Stomach (tissue), 8 donors: ENCODE measurements at regions not wholly inside any gene's neighbourhood (a gene's known extent, or its start where the extent isn't known, plus 50 kb on each side); places are given as distances from the start of the nearest gene placed in this dataset.

ENCODE experiments used
- DNase-seq, 2 donors: peaks; one replicate each; pipeline versions ENCODE4 v3.0.0 to v3.0.0-alpha.2; 2013 to 2019
- H3K27ac ChIP-seq, 5 donors: fragments of 200-600 bp in 4 of 5; sonication (generic) in 4 of 5; one replicate each; pipeline ENCODE4 v1.5.1; 2013 to 2019; ENCODE audit warnings: mild to moderate bottlenecking in 1 of 5, moderate library complexity in 1 of 5
- H3K27me3 ChIP-seq, 3 donors: fragments of 200-600 bp; sonication (generic); one replicate each; pipeline ENCODE4 v1.5.1; 2017 to 2019; ENCODE audit warnings: mixed run types in 1 of 3
- H3K36me3 ChIP-seq, 4 donors: fragments of 200-600 bp; sonication (generic); 1 replicate in 3 of 4; 2 replicates in 1 of 4; pipeline ENCODE4 v1.5.1; 2016 to 2019
- H3K4me1 ChIP-seq, 4 donors: fragments of 200-600 bp; sonication (generic); one replicate each; pipeline ENCODE4 v1.5.1; 2016 to 2019
- H3K4me3 ChIP-seq, 4 donors: fragments of 200-600 bp; sonication (generic) in 3 of 4; one replicate each; pipeline ENCODE4 v1.5.1; 2016 to 2019; ENCODE audit warnings: mild to moderate bottlenecking in 1 of 4
- H3K9me3 ChIP-seq, 4 donors: fragments of 200-600 bp; sonication (generic); one replicate each; pipeline ENCODE4 v1.5.1; 2016 to 2019
- EP300 ChIP-seq: sonication (generic); formaldehyde crosslinking; IDR thresholded peaks from one replicate; pipeline ENCODE4 v1.6.1; 2017; ENCODE audit warnings: antibody characterized with exemption
- POLR2A ChIP-seq, 4 donors: fragments of 450-650 bp; IDR thresholded peaks; one replicate each; pipeline ENCODE4 v1.6.1; 2016; ENCODE audit warnings: antibody characterized with exemption in 4 of 4, control low read depth in 2 of 4, mild to moderate bottlenecking in 1 of 4, moderate library complexity in 1 of 4
- POLR2AphosphoS5 ChIP-seq, 3 donors: sonication (generic); formaldehyde crosslinking; IDR thresholded peaks; one replicate each; pipeline ENCODE4 v1.6.1; 2016; ENCODE audit warnings: antibody characterized with exemption in 3 of 3
- WGBS, 5 donors: extraction: QIAGEN DNeasy Blood & Tissue Kit in 3 of 5; methylation state at CpG; one replicate each; pipeline versions ENCODE4 v1.1.5 to v1.1.7; 2013 to 2018; 5-methylcytosine and 5-hydroxymethylcytosine counted together
- intact Hi-C: fragments of 100-400 bp; cut with DNase I; formaldehyde crosslinking; loops from one replicate; pipeline ENCODE4 v1.15.1; 2023; ENCODE audit warnings: low total_unique reads
- TF ChIP-seq, protein P1 (sequence below), 7 experiments: fragments of 450-650 bp in 4 of 7; fragments of 200-600 bp in 3 of 7; sonication (generic) in 3 of 7; IDR thresholded peaks; one replicate each; pipeline ENCODE4 v1.5.1; 2016 to 2019; ENCODE audit warnings: antibody characterized with exemption in 7 of 7, control low read depth in 2 of 7, mild to moderate bottlenecking in 1 of 7
- donor health status: healthy with polysubstance abuse.
- donor health status: Bipolar disorder and iron deficiency.
- donor health status: healthy.

GRCh38 chr14:103206023-103206481 lies 82.8 kb downstream of the TNFAIP2 start:
- H3K9me3 ChIP-seq: peaks cover 16 to 47% (median 19%) of the 10 kb centered on the region in 4 donors
- H3K27me3 ChIP-seq: peaks cover 0 to 24% (median 18%) of the 10 kb centered on the region in 3 donors
- peaks cover 4 to 17% (median 12%) of the 10 kb centered on the region in 4 donors for H3K4me1 ChIP-seq
- no peaks in the 10 kb centered on the region for H3K36me3 ChIP-seq
- TF ChIP-seq, protein P1, sequence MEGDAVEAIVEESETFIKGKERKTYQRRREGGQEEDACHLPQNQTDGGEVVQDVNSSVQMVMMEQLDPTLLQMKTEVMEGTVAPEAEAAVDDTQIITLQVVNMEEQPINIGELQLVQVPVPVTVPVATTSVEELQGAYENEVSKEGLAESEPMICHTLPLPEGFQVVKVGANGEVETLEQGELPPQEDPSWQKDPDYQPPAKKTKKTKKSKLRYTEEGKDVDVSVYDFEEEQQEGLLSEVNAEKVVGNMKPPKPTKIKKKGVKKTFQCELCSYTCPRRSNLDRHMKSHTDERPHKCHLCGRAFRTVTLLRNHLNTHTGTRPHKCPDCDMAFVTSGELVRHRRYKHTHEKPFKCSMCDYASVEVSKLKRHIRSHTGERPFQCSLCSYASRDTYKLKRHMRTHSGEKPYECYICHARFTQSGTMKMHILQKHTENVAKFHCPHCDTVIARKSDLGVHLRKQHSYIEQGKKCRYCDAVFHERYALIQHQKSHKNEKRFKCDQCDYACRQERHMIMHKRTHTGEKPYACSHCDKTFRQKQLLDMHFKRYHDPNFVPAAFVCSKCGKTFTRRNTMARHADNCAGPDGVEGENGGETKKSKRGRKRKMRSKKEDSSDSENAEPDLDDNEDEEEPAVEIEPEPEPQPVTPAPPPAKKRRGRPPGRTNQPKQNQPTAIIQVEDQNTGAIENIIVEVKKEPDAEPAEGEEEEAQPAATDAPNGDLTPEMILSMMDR (IDR thresholded peaks at IDR 0.05): no peak
- TF ChIP-seq EP300 (no peak), POLR2AphosphoS5 (IDR thresholded peaks at IDR 0.05) (no peak), POLR2A (IDR thresholded peaks at IDR 0.05) (no peak)
- DNase-seq: no peak
- H3K27ac ChIP-seq: peak overlapping the region; percentile 4 to 90 (median 87)
- intact Hi-C loops: no loop called here
- H3K4me3 ChIP-seq: peak overlapping the region in 3 of 4 donors; percentile 44 to 51 (median 46)
- 78 to 90% (median 85%) methylated on average over 4 of the region's 4 CpGs for WGBS, 5 donors

GRCh38 chr14:103206836-103207387 lies 83.7 kb downstream of the TNFAIP2 start:
- Histone ChIP-seq H3K27ac (peak overlapping the region; percentile 57 to 90 (median 87)), H3K4me3 (peak overlapping the region; percentile 44 to 51 (median 48)), H3K36me3 (no peaks in the 10 kb centered on the region), H3K27me3 (peaks cover 0 to 24% (median 18%) of the 10 kb centered on the region in 3 donors), H3K4me1 (peaks cover 4 to 17% (median 12%) of the 10 kb centered on the region in 4 donors), H3K9me3 (peaks cover 16 to 41% (median 19%) of the 10 kb centered on the region in 4 donors)
- TF ChIP-seq, protein P1 (IDR thresholded peaks at IDR 0.05): no peak
- no peak for TF ChIP-seq POLR2AphosphoS5 (IDR thresholded peaks at IDR 0.05)
- TF ChIP-seq EP300: no peak
- no peak for TF ChIP-seq POLR2A (IDR thresholded peaks at IDR 0.05)
- WGBS, 5 donors: 20 to 29% (median 21%) methylated on average over 22 to 27 of the region's 27 CpGs
- peak; percentile 51 to 85 for DNase-seq
- intact Hi-C loops: no loop called here

- Histone ChIP-seq H3K9me3 (peaks cover 16 to 38% (median 19%) of the 10 kb centered on the region in 4 donors), H3K4me3 (peak overlapping the region; percentile 44 to 51 (median 48)), H3K27ac (peak overlapping the region; percentile 57 to 90 (median 87)), H3K27me3 (peaks cover 0 to 24% (median 18%) of the 10 kb centered on the region in 3 donors), H3K4me1 (peaks cover 4 to 17% (median 12%) of the 10 kb centered on the region in 4 donors), H3K36me3 (no peaks in the 10 kb centered on the region)
- no peak for TF ChIP-seq EP300
- peak in 2 of 3 donors; percentile 8 to 27 for TF ChIP-seq POLR2AphosphoS5 (IDR thresholded peaks at IDR 0.05)
- peak; percentile 39 to 72 for DNase-seq
- intact Hi-C loops: no loop called here
- WGBS, 5 donors: 3 to 32% (median 10%) methylated on average over 10 to 80 of the region's 80 CpGs
These were observed 84.3 kb downstream of the TNFAIP2 start for GRCh38 chr14:103207388-103208072.

DNA sequence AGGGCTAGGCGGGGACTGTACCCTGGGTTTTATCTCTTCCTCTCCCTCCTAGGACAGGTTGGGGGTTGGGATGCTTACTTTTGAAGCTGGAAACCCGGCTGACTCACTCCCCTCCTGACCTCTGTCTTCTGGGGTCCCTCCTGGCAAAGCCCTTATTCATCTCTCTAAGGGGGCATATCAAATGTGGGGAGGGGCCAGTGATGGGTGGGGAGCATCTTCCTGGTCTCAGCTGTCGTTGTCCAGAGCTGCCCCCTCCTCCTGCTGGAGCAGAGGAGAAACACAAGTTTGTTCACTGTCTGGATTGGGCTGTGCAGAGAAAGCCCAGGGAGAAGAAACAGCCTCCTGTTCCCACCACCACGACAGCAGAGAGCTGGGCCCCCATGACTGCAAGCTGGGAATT lies 85.8 kb downstream of the TNFAIP2 start:
- H3K4me1 ChIP-seq: peaks cover 4 to 17% (median 12%) of the 10 kb centered on the region in 4 donors
- intact Hi-C loops: no loop called here
- TF ChIP-seq POLR2AphosphoS5 (IDR thresholded peaks at IDR 0.05): no peak
- H3K4me3 ChIP-seq: peak overlapping the region in 2 of 4 donors; percentile 3 to 7
- H3K27me3 ChIP-seq: peaks cover 0 to 24% (median 18%) of the 10 kb centered on the region in 3 donors
- no peak for DNase-seq
- WGBS, 5 donors: 32 to 51% (median 45%) methylated on average over 4 of the region's 4 CpGs
- H3K27ac ChIP-seq: peak overlapping the region in 3 of 5 donors; percentile 29 to 90 (median 89)
- H3K9me3 ChIP-seq: peaks cover 10 to 23% (median 14%) of the 10 kb centered on the region in 4 donors
- no peaks in the 10 kb centered on the region for H3K36me3 ChIP-seq

- peaks cover 0 to 24% (median 18%) of the 10 kb centered on the region in 3 donors for H3K27me3 ChIP-seq
- H3K4me3 ChIP-seq: peak overlapping the region in 1 of 4 donors; percentile 7
- intact Hi-C loops: no loop called here
- H3K4me1 ChIP-seq: peaks cover 4 to 17% (median 12%) of the 10 kb centered on the region in 4 donors
- no peak for DNase-seq
- TF ChIP-seq POLR2A (IDR thresholded peaks at IDR 0.05): no peak
- TF ChIP-seq, protein P1 (IDR thresholded peaks at IDR 0.05): no peak
- no peak for TF ChIP-seq POLR2AphosphoS5 (IDR thresholded peaks at IDR 0.05)
- no peak for TF ChIP-seq EP300
- no peaks in the 10 kb centered on the region for H3K36me3 ChIP-seq
- peak overlapping the region in 3 of 5 donors; percentile 29 to 90 (median 89) for H3K27ac ChIP-seq
- H3K9me3 ChIP-seq: peaks cover 6 to 18% (median 9%) of the 10 kb centered on the region in 4 donors
- WGBS, 5 donors: 38 to 68% (median 62%) methylated on average over 3 of the region's 3 CpGs
These were observed 86.2 kb downstream of the TNFAIP2 start for GRCh38 chr14:103209506-103209905.
